Muscle layer of colon (tissue), 2 donors: ENCODE measurements at regions not wholly inside any gene's neighbourhood (a gene's known extent, or its start where the extent isn't known, plus 50 kb on each side); places are given as distances from the start of the nearest gene placed in this dataset.

Experiments used
- H3K27ac ChIP-seq: one replicate; pipeline ENCODE4 v1.7.0; 2013; ENCODE audit warnings: low read depth, mild to moderate bottlenecking, low read length, moderate library complexity
- H3K27me3 ChIP-seq, 2 donors: one replicate each; pipeline ENCODE4 v1.7.0; 2013; ENCODE audit warnings: low read length in 2 of 2, mild to moderate bottlenecking in 2 of 2; ENCODE audit not compliant: insufficient read depth in 2 of 2, control insufficient read depth in 1 of 2
- H3K36me3 ChIP-seq: one replicate; pipeline ENCODE4 v1.7.0; 2013; ENCODE audit warnings: mild to moderate bottlenecking, low read length; ENCODE audit not compliant: insufficient read depth
- H3K4me1 ChIP-seq: one replicate; pipeline ENCODE4 v1.7.0; 2013; ENCODE audit warnings: mild to moderate bottlenecking, low read length; ENCODE audit not compliant: insufficient read depth
- H3K4me3 ChIP-seq, 2 donors: one replicate each; pipeline ENCODE4 v1.7.0; 2013; ENCODE audit warnings: low read length in 2 of 2, low read depth in 1 of 2, mild to moderate bottlenecking in 1 of 2, moderate library complexity in 1 of 2
- H3K9ac ChIP-seq: one replicate; pipeline ENCODE4 v1.7.0; 2013; ENCODE audit warnings: low read length
- H3K9me3 ChIP-seq: one replicate; pipeline ENCODE4 v1.7.0; 2013; ENCODE audit warnings: mild to moderate bottlenecking, low read length
- donor health status: abdominal sarcoma.
- donor health status: Adenocarcinoma of cecum.

- Histone ChIP-seq H3K4me1 (no peaks in the 10 kb centered on the region), H3K4me3 (no peak overlapping the region), H3K36me3 (no peaks in the 10 kb centered on the region), H3K27me3 (no peaks in the 10 kb centered on the region), H3K27ac (no peak overlapping the region), H3K9me3 (no peaks in the 10 kb centered on the region), H3K9ac (no peak overlapping the region)
These were observed 474.8 kb upstream of the NOVA1 start for GRCh38 chr14:27072589-27072988.

- Histone ChIP-seq H3K27ac (no peak overlapping the region), H3K9ac (no peak overlapping the region), H3K27me3 (no peaks in the 10 kb centered on the region), H3K9me3 (no peaks in the 10 kb centered on the region), H3K4me3 (no peak overlapping the region), H3K4me1 (no peaks in the 10 kb centered on the region), H3K36me3 (no peaks in the 10 kb centered on the region)
These were observed 477.7 kb upstream of the NOVA1 start for GRCh38 chr14:27075503-27075902.

GRCh38 chr14:27077214-27077613 lies 479.4 kb upstream of the NOVA1 start:
- Histone ChIP-seq H3K9me3 (no peaks in the 10 kb centered on the region), H3K4me1 (no peaks in the 10 kb centered on the region), H3K27me3 (no peaks in the 10 kb centered on the region), H3K4me3 (no peak overlapping the region), H3K9ac (no peak overlapping the region), H3K27ac (no peak overlapping the region), H3K36me3 (no peaks in the 10 kb centered on the region)

- Histone ChIP-seq H3K4me3 (no peak overlapping the region), H3K9me3 (no peaks in the 10 kb centered on the region), H3K27ac (no peak overlapping the region), H3K4me1 (no peaks in the 10 kb centered on the region), H3K27me3 (no peaks in the 10 kb centered on the region), H3K36me3 (no peaks in the 10 kb centered on the region), H3K9ac (no peak overlapping the region)
These were observed 479.9 kb upstream of the NOVA1 start for GRCh38 chr14:27077710-27078109.

- H3K27ac ChIP-seq = no peak overlapping the region
- H3K36me3 ChIP-seq = no peaks in the 10 kb centered on the region
- H3K9me3 ChIP-seq = no peaks in the 10 kb centered on the region
These were observed 480.4 kb upstream of the NOVA1 start for GRCh38 chr14:27078191-27078590.

GRCh38 chr14:27079716-27080115 lies 481.9 kb upstream of the NOVA1 start:
- no peaks in the 10 kb centered on the region for H3K27me3 ChIP-seq
- no peak overlapping the region for H3K4me3 ChIP-seq
- H3K9ac ChIP-seq = no peak overlapping the region
- H3K27ac ChIP-seq = no peak overlapping the region
- no peaks in the 10 kb centered on the region for H3K36me3 ChIP-seq
- H3K9me3 ChIP-seq = no peaks in the 10 kb centered on the region
- no peaks in the 10 kb centered on the region for H3K4me1 ChIP-seq

More at GRCh38 chr14:27078191-27078590, 480.4 kb upstream of the NOVA1 start:
- Histone ChIP-seq H3K4me1 (no peaks in the 10 kb centered on the region), H3K9ac (no peak overlapping the region), H3K27me3 (no peaks in the 10 kb centered on the region), H3K4me3 (no peak overlapping the region)

- Histone ChIP-seq H3K4me3 (no peak overlapping the region), H3K27ac (no peak overlapping the region), H3K4me1 (no peaks in the 10 kb centered on the region), H3K9ac (no peak overlapping the region), H3K9me3 (no peaks in the 10 kb centered on the region), H3K36me3 (no peaks in the 10 kb centered on the region), H3K27me3 (no peaks in the 10 kb centered on the region)
These were observed 487.7 kb upstream of the NOVA1 start for GRCh38 chr14:27085500-27085899.

GRCh38 chr14:27090716-27091115 lies 492.9 kb upstream of the NOVA1 start:
- Histone ChIP-seq H3K27ac (no peak overlapping the region), H3K9ac (no peak overlapping the region), H3K36me3 (no peaks in the 10 kb centered on the region), H3K4me1 (no peaks in the 10 kb centered on the region), H3K27me3 (no peaks in the 10 kb centered on the region), H3K4me3 (no peak overlapping the region), H3K9me3 (no peaks in the 10 kb centered on the region)

- Histone ChIP-seq H3K9me3 (no peaks in the 10 kb centered on the region), H3K9ac (no peak overlapping the region), H3K4me3 (no peak overlapping the region), H3K27me3 (no peaks in the 10 kb centered on the region), H3K4me1 (no peaks in the 10 kb centered on the region), H3K27ac (no peak overlapping the region), H3K36me3 (no peaks in the 10 kb centered on the region)
These were observed 494.1 kb upstream of the NOVA1 start for GRCh38 chr14:27091973-27092372.

GRCh38 chr14:27096091-27096490 lies 498.3 kb upstream of the NOVA1 start:
- Histone ChIP-seq H3K4me1 (no peaks in the 10 kb centered on the region), H3K36me3 (no peaks in the 10 kb centered on the region), H3K27ac (no peak overlapping the region), H3K4me3 (no peak overlapping the region), H3K9ac (no peak overlapping the region), H3K9me3 (no peaks in the 10 kb centered on the region), H3K27me3 (no peaks in the 10 kb centered on the region)

- Histone ChIP-seq H3K27me3 (no peaks in the 10 kb centered on the region), H3K9ac (no peak overlapping the region), H3K4me1 (no peaks in the 10 kb centered on the region), H3K4me3 (no peak overlapping the region), H3K9me3 (no peaks in the 10 kb centered on the region), H3K27ac (no peak overlapping the region), H3K36me3 (no peaks in the 10 kb centered on the region)
These were observed 500.6 kb upstream of the NOVA1 start for GRCh38 chr14:27098451-27098850.

GRCh38 chr14:27114180-27114579 lies 516.3 kb upstream of the NOVA1 start:
- no peaks in the 10 kb centered on the region for H3K9me3 ChIP-seq
- no peaks in the 10 kb centered on the region for H3K4me1 ChIP-seq
- no peak overlapping the region for H3K4me3 ChIP-seq
- H3K27me3 ChIP-seq = no peaks in the 10 kb centered on the region
- no peak overlapping the region for H3K9ac ChIP-seq
- no peaks in the 10 kb centered on the region for H3K36me3 ChIP-seq
- H3K27ac ChIP-seq = no peak overlapping the region
